HPDE6-E6E7 (cell line): ENCODE measurements at regions not wholly inside any gene's neighbourhood (a gene's known extent, or its start where the extent isn't known, plus 50 kb on each side); places are given as distances from the start of the nearest gene placed in this dataset.
"Not testable (repeated sequence)": the region's sequence is repeated elsewhere in the genome, so short reads cannot be mapped to it uniquely, and the experiment has no call there.

Experiments used
- DNase-seq: peaks from one replicate; pipeline ENCODE4 v3.0.0; 2011; ENCODE audit warnings: missing footprints; ENCODE audit errors: extremely low spot score

DNA sequence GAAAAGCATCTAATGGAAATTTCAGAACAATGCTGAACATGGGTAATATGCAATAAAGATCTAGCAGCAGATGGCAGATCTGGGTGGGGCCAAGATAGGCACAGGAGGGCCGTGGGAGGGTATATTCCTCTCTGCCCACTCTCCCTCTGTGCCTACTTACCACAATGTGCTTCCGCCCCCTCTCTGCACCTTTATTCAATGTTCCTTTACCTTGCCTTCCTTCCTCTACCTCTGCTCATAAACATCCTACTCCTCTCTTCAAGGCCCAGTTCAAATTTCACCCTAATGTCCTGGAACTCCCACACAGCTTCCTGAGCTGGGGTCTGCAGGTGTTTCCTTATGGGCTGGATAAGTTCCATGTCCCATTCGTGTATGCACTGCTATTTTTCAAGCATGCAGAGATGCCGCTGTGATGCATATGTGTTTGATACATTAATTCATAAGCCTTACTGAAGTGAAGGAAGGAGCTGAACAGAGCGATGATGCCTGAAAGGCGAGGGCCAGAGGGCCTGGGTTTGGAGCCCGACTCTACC, 65.6 kb upstream of the EDEM3 start:
- DNase-seq, result no peak

GRCh38 chr1:184818646-184819045, 64.0 kb upstream of the EDEM3 start:
- no peak for DNase-seq

- DNase-seq, result not testable (repeated sequence)
These were observed 62.3 kb upstream of the EDEM3 start for GRCh38 chr1:184817003-184817402.

- no peak for DNase-seq
These were observed 59.0 kb upstream of the EDEM3 start for GRCh38 chr1:184813528-184814089.

DNA sequence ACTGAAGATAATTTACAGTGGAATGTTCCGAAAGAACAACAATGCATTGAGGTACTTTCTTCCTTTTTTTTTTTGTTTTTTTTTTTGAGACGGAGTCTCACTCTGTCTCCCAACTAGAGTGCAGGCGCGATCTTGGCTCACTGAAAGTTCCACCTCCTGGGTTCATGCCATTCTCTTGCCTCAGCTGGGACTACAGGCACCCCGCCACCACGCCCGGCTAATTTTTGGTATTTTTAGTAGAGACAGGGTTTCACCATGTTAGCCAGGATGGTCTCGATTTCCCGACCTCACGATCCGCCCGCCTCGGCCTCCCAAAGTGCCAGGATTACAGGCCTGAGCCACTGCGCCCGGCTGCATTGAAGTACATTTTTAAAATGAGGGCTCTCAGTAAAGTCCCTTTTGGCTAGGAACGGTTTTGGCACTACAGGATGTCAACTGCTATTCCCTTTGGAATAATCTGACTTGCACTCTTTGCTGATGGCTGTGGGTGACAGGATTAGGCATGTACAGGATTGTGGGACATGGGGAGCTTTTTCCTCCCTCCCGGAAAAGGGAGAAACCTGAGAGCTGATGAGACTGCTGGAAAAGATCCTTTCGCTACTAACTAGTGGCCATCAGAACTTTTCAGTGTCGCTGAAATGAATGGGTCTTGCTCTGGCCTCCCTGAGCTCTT, 56.9 kb upstream of the EDEM3 start:
- DNase-seq, result no peak

GRCh38 chr1:184810735-184811343, 56.2 kb upstream of the EDEM3 start:
- DNase-seq, result no peak

DNA sequence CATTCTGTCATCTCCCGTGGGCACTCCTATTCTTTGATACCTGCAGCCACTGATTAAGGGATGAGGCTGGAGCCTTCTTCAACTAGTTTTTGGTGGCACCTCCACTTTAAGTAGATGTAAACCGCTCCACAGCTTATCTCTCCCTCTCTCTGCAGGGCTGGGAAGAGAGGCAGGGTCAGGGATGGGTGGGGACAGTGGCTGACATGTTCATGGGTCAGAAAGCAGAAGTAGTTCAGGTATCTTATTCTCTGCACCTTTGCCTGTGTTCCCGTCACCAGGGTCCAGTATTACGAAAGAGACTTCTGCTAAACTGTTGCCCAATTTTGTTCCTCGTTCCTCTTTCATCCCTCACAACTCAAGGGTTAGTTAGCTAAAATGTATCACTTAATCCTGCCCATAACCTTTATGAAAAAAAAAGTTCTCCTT, 51.7 kb upstream of the EDEM3 start:
- DNase-seq, result no peak

- DNase-seq, result peak; percentile 87
These were observed 51.1 kb upstream of the EDEM3 start for GRCh38 chr1:184805667-184806295.
